Brain microvascular endothelial cell (primary cell): ENCODE measurements at regions not wholly inside any gene's neighbourhood (a gene's known extent, or its start where the extent isn't known, plus 50 kb on each side); places are given as distances from the start of the nearest gene placed in this dataset.
"Not testable (repeated sequence)": the region's sequence is repeated elsewhere in the genome, so short reads cannot be mapped to it uniquely, and the experiment has no call there.

ENCODE experiments used
- DNase-seq: peaks from one replicate; pipeline ENCODE4 v3.0.0-alpha.2; 2020
- H3K27ac ChIP-seq: fragments of 250-450 bp; sonication (Bioruptor Pico); 2 replicates; pipeline ENCODE4 v1.5.1; 2020; ENCODE audit warnings: mild to moderate bottlenecking, moderate library complexity
- H3K27me3 ChIP-seq: fragments of 250-450 bp; sonication (Bioruptor Pico); replicated peaks from 2 replicates; pipeline ENCODE4 v1.5.1; 2020; ENCODE audit warnings: mild to moderate bottlenecking
- H3K36me3 ChIP-seq: fragments of 250-450 bp; sonication (Bioruptor Pico); replicated peaks from 2 replicates; pipeline ENCODE4 v1.5.1; 2020; ENCODE audit warnings: mild to moderate bottlenecking
- H3K4me3 ChIP-seq: 2 replicates; pipeline ENCODE4 v1.5.1; 2011; ENCODE audit warnings: low read depth, mild to moderate bottlenecking, control low read depth, low read length, moderate library complexity
- CTCF ChIP-seq: IDR thresholded peaks from 2 replicates; pipeline ENCODE4 v1.5.1; 2011; ENCODE audit warnings: low read depth, mild to moderate bottlenecking, moderate library complexity, low read length, control low read depth, inconsistent platforms; ENCODE audit errors: missing control alignments
- in situ Hi-C: cut with HindIII; loops from 2 replicates; pipeline ENCODE4 v1.10.0; 2017; ENCODE audit warnings: low sequenced_read_pairs, low pct_ligation_motif_present

GRCh38 chr1:174079796-174080195, 57.6 kb upstream of the RC3H1 start:
- no peak for DNase-seq
- H3K27ac ChIP-seq, result no peak overlapping the region
- H3K27me3 ChIP-seq, result no peaks in the 10 kb centered on the region
- no peak overlapping the region for H3K4me3 ChIP-seq
- TF ChIP-seq CTCF, result no peak
- no peaks in the 10 kb centered on the region for H3K36me3 ChIP-seq
- in situ Hi-C loops, result no loop called here

- H3K27me3 ChIP-seq, H3K4me3 ChIP-seq, DNase-seq, in situ Hi-C loops, H3K27ac ChIP-seq, H3K36me3 ChIP-seq: not testable (repeated sequence)
Observed at GRCh38 chr1:174078916-174079315, 56.8 kb upstream of the RC3H1 start.

- no peak overlapping the region for H3K27ac ChIP-seq
- DNase-seq, result no peak
- no peaks in the 10 kb centered on the region for H3K27me3 ChIP-seq
- no peak overlapping the region for H3K4me3 ChIP-seq
- no peaks in the 10 kb centered on the region for H3K36me3 ChIP-seq
- TF ChIP-seq CTCF, result no peak
- in situ Hi-C loops, result no loop called here
Observed at GRCh38 chr1:174077749-174078490, 55.8 kb upstream of the RC3H1 start.

- no peak overlapping the region for H3K27ac ChIP-seq
- no peak for TF ChIP-seq CTCF
- H3K4me3 ChIP-seq, result no peak overlapping the region
- in situ Hi-C loops, result no loop called here
- no peak for DNase-seq
- no peaks in the 10 kb centered on the region for H3K27me3 ChIP-seq
- no peaks in the 10 kb centered on the region for H3K36me3 ChIP-seq
Observed at GRCh38 chr1:174075245-174075692, 53.1 kb upstream of the RC3H1 start.

GRCh38 chr1:174074757-174075156, 52.6 kb upstream of the RC3H1 start:
- no peak for DNase-seq
- H3K36me3 ChIP-seq, result no peaks in the 10 kb centered on the region
- no peaks in the 10 kb centered on the region for H3K27me3 ChIP-seq
- peak; percentile 22 for TF ChIP-seq CTCF
- H3K27ac ChIP-seq, result no peak overlapping the region
- no peak overlapping the region for H3K4me3 ChIP-seq
- in situ Hi-C loops, result no loop called here

GRCh38 chr1:174072581-174072980, 50.4 kb upstream of the RC3H1 start:
- in situ Hi-C loops, result no loop called here
- DNase-seq, result no peak
- no peak for TF ChIP-seq CTCF
- Histone ChIP-seq H3K36me3 (no peaks in the 10 kb centered on the region), H3K27me3 (no peaks in the 10 kb centered on the region), H3K27ac (no peak overlapping the region), H3K4me3 (no peak overlapping the region)
